Kidney capillary endothelial cell (primary cell): ENCODE measurements at regions not wholly inside any gene's neighbourhood (a gene's known extent, or its start where the extent isn't known, plus 50 kb on each side); places are given as distances from the start of the nearest gene placed in this dataset.
"Not testable (repeated sequence)": the region's sequence is repeated elsewhere in the genome, so short reads cannot be mapped to it uniquely, and the experiment has no call there.

Experiments used
- DNase-seq: peaks from one replicate; pipeline ENCODE4 v3.0.0-alpha.2; 2018; ENCODE audit warnings: low spot score

GRCh38 chr12:105534068-105534467 lies 203.6 kb downstream of the C12orf75 start:
- no peak for DNase-seq

GRCh38 chr12:105535033-105535432 lies 204.5 kb downstream of the C12orf75 start:
- DNase-seq: not testable (repeated sequence)

- DNase-seq: no peak
Measured at GRCh38 chr12:105538880-105539279, 208.4 kb downstream of the C12orf75 start.

DNA sequence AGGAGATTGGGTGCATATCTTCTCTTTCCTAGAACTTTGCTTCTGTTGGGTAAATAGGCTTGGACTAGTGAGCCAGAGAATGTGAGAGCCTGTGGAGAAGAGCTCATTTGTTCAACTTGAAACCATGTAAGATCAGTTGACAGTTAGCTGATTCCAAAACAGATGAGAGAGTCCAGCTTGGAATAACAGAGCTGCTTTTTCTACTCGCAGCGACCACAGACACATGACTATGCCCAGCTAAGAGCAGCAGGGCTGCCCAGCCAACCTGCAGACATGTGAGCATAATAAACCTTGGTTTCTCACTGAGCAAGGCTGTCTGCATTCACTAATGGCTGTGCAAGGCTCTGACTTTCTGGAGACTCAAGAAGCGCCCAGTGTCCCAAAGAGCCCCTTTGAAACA lies 209.2 kb downstream of the C12orf75 start:
- DNase-seq: no peak

DNA sequence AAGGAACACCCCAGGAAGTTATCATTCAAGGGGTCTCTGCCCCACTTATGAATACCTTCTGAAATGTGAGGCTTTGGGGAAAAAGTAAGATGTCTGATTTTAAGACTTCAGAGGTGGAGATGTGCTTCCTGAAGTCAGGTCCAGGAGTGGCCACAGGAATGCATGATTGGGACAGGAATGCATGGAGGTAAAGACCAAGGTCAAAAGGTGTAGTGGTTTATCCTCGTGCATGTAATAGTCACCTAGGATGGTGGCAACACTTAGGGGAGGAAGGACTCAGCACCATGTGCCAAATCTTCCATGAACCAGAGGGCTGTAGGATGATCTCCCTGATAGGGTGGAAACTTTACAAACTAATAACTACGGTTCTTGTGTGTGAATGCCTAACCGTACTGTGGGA lies 217.3 kb downstream of the C12orf75 start:
- DNase-seq: no peak

GRCh38 chr12:105548626-105549025 lies 218.1 kb downstream of the C12orf75 start:
- DNase-seq: no peak

DNA sequence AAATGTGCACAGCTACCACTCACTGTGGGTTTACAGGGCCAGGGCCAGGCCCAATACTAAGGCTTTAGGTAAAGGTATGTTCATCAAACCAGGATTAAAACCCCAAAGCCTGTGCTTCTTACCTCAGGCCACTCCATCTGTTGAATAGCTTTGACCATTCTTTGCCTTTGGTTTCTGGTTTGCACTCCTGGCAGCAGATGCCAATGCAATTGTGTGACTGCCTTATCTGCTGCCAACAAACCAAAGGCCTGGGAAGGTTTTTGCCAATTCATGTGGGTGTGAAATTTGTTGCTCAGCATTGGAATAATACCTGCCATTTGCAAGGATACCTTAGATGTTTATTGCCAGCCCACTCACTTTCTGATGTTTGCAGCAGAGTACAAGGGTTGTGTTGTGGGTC lies 221.6 kb downstream of the C12orf75 start:
- no peak for DNase-seq

DNA sequence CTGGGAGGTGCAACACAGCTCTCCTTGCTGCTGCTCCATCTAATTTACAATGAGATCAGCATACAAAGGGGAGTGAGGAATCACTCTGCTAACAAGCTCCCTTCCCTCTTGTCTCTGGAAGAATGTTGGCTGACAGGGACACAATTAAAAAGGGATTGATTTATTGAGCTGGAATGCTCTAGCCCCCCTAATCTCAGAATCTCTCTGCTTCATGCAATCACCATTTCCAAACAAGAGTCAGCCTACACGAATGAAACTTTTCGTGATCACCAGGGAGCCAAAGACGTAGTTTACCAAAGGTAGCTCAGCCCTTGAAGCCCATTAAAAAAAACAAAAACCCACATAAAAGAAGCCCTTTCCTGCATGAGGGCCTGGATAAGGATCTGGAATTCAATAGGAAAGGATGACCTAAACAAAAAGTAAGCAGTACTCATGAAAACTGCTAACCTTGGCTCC lies 223.8 kb downstream of the C12orf75 start:
- DNase-seq: no peak

GRCh38 chr12:105554856-105555255 lies 224.4 kb downstream of the C12orf75 start:
- no peak for DNase-seq

GRCh38 chr12:105555556-105556295 lies 225.2 kb downstream of the C12orf75 start:
- no peak for DNase-seq

DNA sequence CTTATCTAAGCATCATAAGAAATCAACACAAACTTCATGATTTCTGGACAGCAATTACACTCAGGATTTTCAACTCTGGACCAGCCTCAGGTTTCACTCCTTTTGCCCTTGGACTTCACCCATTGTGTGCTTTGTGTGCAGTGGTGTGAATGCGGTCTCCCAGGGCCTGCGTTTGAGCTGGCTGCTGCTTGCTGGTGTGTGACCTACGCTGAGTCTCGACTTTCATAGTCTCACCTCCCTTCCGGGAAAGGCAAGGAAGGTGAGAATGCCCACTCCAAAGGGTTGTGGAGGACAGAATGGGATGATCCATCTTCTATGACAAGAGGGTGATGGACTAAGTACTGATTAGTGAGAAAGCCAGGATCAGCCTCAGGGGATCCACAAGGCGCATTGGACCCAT lies 228.8 kb downstream of the C12orf75 start:
- DNase-seq: no peak

- no peak for DNase-seq
Measured at GRCh38 chr12:105561546-105562198, 231.2 kb downstream of the C12orf75 start.

- peak; percentile 11 for DNase-seq
Measured at GRCh38 chr12:105562199-105562971, 231.9 kb downstream of the C12orf75 start.

DNA sequence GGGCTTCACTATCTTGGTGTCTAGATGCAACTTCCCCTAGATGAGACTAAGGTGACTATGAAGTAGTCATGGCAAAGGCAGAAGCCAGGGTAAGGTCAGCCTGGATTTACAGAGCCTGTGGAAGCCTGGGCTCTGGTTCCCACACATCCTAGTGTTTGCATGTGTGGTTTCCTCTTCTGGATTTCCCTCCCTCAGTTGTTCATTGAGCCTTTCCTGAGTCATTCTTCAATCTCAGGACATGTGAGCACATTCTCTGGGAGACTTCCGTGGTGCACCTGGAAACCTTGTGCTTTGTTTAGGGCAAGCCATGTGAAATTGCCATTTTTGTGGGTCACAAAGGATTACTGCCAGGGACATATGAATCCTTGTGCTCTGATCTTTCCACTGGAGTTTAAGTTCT lies 236.6 kb downstream of the C12orf75 start:
- no peak for DNase-seq

DNA sequence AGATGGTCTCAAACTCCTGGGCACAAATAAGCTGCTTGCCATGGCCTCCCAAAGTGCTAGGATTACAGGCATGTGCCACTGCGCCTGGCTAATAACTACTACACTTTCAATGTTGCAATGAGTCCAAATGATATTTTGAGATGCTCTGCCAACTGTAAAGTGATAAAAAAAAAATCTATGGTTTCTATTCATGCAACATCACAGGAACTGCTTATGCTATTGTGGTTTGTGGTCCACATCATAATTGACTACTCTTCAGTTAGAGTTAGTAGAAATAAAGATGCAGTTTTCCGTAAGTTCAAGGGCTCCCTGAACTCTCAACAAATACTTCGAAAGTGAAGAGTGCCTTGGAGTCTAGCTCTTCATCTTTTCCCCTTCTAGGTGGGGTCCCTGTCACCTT lies 239.4 kb downstream of the C12orf75 start:
- DNase-seq: no peak

DNA sequence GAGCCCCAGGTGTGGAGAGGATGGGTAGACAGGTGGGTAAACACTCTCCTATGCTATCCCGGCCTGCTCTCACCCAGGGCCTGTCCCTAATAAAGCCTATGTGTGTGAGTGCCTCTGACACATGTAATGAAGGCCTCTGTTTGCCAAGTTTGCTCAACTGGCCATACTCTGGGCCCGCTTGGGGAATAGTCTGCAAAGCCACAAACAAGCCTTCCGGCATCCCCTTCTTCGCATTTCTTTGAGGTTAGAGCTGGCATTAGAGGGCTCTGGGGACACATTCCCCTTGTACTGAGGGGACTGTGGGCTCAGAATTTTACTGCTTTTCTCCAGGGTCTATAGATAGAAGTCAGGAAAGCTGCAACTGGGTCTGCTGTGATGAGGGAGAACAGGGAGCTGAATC lies 240.5 kb downstream of the C12orf75 start:
- no peak for DNase-seq

DNA sequence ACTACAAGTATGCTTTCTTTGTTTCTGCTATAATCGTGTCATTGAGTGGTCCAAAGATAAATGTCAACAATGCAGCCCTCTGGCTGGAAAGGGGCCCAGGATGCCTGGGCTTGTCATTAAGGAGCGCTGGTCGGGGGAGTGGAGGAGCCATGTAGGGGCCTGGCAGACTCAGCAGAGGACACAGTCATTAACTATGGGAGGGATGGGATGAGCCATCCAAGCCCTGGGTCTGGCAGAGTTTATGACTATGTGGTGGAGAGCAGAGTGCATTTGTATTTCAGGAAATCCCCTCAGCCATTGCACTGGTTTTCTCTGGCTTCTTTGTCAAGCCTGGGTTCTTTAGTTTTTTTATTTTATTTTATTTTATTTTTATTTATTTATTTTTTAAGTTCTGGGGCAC lies 243.1 kb downstream of the C12orf75 start:
- DNase-seq: no peak

DNA sequence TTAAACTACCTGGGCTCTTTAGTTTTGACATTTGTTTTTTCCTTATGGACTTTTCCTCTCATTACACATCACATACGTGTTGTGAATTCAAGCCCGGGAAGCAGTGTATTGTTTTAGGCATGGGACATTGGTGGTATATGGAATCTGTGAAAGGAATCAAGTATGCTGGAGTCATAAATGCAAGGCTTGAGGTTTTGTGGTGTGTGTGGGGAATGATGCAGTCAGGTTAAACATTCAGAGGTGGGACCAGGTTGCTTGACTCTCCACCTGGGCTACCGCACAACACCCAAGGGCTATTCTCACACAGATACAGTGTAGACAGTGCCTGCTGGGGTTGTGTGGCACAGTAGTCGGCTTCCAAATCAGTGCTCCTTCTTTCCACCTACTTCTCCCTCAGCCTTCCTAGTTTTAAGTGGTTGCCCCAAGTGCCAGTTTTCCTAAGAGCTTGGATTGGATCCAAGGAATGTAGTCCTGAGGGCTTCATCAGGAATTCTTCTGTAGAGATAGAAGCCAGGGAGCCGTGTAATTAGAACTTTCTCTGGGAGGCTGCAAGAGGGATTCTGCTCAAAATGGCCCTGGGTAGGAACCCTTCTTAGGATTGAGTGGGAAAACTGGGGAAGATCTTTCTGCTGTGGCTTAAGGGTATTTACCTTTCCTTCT lies 243.7 kb downstream of the C12orf75 start:
- no peak for DNase-seq

GRCh38 chr12:105575235-105575634 lies 244.7 kb downstream of the C12orf75 start:
- DNase-seq: no peak

DNA sequence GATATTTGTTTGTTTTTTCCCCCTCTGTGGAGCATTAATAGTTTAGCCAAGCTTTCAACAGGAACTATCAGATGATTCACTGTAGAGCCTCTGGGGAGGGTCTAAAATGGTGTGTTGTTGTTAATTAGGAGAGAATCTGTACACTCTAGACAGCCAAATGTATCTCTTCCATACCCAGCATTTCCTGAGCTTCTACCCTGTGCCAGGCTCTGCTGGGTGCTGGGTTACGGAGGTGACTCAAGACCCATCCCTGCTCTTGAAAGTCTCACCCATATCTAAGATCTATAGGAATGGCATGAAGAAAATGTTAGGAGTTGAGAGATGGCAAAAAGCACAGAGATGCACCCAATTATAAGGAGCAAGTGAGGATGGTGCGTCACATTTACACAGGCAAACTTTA lies 245.8 kb downstream of the C12orf75 start:
- DNase-seq: no peak

DNA sequence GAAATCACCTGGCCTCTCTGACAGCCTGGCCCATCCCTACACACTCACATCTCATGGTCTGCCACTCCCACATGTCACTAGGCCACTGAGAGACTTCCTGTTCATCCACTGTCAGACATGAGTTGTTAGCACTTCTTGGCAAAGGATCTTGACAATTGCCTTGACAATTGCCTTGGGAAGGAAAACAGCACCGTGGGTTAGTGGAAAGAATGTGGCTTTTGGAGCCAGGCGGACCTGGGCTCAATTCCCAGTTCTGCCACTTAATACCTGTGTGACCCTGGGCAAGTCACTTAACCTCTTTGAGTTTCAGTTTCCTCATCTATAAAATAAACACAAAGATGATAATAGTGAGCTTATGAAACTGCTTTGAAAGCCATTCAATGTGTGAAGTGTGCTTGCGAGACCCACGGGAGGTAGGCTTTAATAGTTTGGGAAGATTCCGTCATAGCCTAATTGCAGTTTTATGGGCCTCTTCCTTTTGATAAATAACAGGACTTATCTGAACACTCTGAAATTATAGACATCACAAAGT lies 250.4 kb downstream of the C12orf75 start:
- DNase-seq: peak; percentile 22

- no peak for DNase-seq
Measured at GRCh38 chr12:105581420-105581819, 250.9 kb downstream of the C12orf75 start.
